ENCODE measurements at regions not wholly inside any gene's neighbourhood (a gene's known extent, or its start where the extent isn't known, plus 50 kb on each side); places are given as distances from the start of the nearest gene placed in this dataset.

DNA sequence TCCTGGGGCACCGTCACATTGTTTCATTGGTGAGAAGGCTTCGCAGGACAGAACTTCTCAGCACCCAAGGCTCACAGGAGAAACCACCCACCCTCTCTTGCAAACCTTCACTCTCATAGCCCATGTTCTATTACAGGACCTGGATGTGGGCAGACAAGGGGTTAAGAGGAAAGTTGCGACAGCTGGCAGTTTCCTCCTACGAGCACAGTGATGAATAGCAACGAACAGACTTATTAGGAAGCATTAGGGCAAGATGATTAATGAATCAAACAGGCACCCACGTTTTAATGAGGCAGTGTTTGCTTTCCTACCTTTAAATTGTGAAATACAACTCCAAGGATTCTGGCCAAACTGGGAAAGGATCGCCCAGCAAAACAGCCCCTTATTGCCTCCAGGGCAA, 339.3 kb downstream of the DRD1 start:
- TF ChIP-seq, protein P1, sequence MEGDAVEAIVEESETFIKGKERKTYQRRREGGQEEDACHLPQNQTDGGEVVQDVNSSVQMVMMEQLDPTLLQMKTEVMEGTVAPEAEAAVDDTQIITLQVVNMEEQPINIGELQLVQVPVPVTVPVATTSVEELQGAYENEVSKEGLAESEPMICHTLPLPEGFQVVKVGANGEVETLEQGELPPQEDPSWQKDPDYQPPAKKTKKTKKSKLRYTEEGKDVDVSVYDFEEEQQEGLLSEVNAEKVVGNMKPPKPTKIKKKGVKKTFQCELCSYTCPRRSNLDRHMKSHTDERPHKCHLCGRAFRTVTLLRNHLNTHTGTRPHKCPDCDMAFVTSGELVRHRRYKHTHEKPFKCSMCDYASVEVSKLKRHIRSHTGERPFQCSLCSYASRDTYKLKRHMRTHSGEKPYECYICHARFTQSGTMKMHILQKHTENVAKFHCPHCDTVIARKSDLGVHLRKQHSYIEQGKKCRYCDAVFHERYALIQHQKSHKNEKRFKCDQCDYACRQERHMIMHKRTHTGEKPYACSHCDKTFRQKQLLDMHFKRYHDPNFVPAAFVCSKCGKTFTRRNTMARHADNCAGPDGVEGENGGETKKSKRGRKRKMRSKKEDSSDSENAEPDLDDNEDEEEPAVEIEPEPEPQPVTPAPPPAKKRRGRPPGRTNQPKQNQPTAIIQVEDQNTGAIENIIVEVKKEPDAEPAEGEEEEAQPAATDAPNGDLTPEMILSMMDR (IDR thresholded peaks at IDR 0.05), result no peak
- TF ChIP-seq POLR2A (IDR thresholded peaks at IDR 0.05), result no peak

Data from heart left ventricle (tissue), 13 donors.